ENCODE measurements at regions not wholly inside any gene's neighbourhood (a gene's known extent, or its start where the extent isn't known, plus 50 kb on each side); places are given as distances from the start of the nearest gene placed in this dataset.

GRCh38 chr14:29350496-29350895 lies 577.2 kb downstream of the PRKD1 start:
- Mint-ChIP-seq H3K4me1 (no peaks in the 10 kb centered on the region), H3K27me3 (no peaks in the 10 kb centered on the region), H3K4me3 (no peak overlapping the region), H3K9me3 (no peaks in the 10 kb centered on the region), H3K27ac (no peak overlapping the region)
- DNase-seq: no peak
- ATAC-seq: no peak

- Mint-ChIP-seq H3K27ac (no peak overlapping the region), H3K4me1 (no peaks in the 10 kb centered on the region), H3K9me3 (no peaks in the 10 kb centered on the region), H3K4me3 (no peak overlapping the region), H3K27me3 (no peaks in the 10 kb centered on the region)
- no peak for ATAC-seq
- no peak for DNase-seq
These were observed 575.5 kb downstream of the PRKD1 start for GRCh38 chr14:29351996-29352705.

- H3K27me3 Mint-ChIP-seq: no peaks in the 10 kb centered on the region
- ATAC-seq (no peak), DNase-seq (no peak)
- H3K9me3 Mint-ChIP-seq: no peaks in the 10 kb centered on the region
- H3K4me3 Mint-ChIP-seq: no peak overlapping the region
- no peak overlapping the region for H3K27ac Mint-ChIP-seq
- H3K4me1 Mint-ChIP-seq: no peaks in the 10 kb centered on the region
These were observed 575.0 kb downstream of the PRKD1 start for GRCh38 chr14:29352706-29353080.

GRCh38 chr14:29353513-29353912 lies 574.1 kb downstream of the PRKD1 start:
- Mint-ChIP-seq H3K4me3 (no peak overlapping the region), H3K4me1 (no peaks in the 10 kb centered on the region), H3K9me3 (no peaks in the 10 kb centered on the region), H3K27ac (no peak overlapping the region), H3K27me3 (no peaks in the 10 kb centered on the region)
- no peak for ATAC-seq
- DNase-seq: no peak

GRCh38 chr14:29354486-29354885 lies 573.2 kb downstream of the PRKD1 start:
- Mint-ChIP-seq H3K4me3 (no peak overlapping the region), H3K27me3 (no peaks in the 10 kb centered on the region), H3K4me1 (no peaks in the 10 kb centered on the region), H3K9me3 (no peaks in the 10 kb centered on the region), H3K27ac (no peak overlapping the region)
- DNase-seq (no peak), ATAC-seq (no peak)

GRCh38 chr14:29355331-29355730 lies 572.3 kb downstream of the PRKD1 start:
- no peak for ATAC-seq
- H3K27me3 Mint-ChIP-seq: no peaks in the 10 kb centered on the region

GRCh38 chr14:29355846-29356245 lies 571.8 kb downstream of the PRKD1 start:
- Mint-ChIP-seq H3K27ac (no peak overlapping the region), H3K4me3 (no peak overlapping the region), H3K4me1 (no peaks in the 10 kb centered on the region), H3K27me3 (no peaks in the 10 kb centered on the region), H3K9me3 (no peaks in the 10 kb centered on the region)
- ATAC-seq (no peak), DNase-seq (no peak)

More at GRCh38 chr14:29355331-29355730, 572.3 kb downstream of the PRKD1 start:
- H3K9me3 Mint-ChIP-seq: no peaks in the 10 kb centered on the region
- H3K4me3 Mint-ChIP-seq: no peak overlapping the region
- H3K4me1 Mint-ChIP-seq: no peaks in the 10 kb centered on the region
- no peak overlapping the region for H3K27ac Mint-ChIP-seq
- DNase-seq: no peak

GRCh38 chr14:29360656-29361055 lies 567.0 kb downstream of the PRKD1 start:
- no peak overlapping the region for H3K27ac Mint-ChIP-seq
- ATAC-seq (no peak), DNase-seq (no peak)
- H3K4me3 Mint-ChIP-seq: no peak overlapping the region
- peaks cover 0 to 5% of the 10 kb centered on the region in 2 donors for H3K9me3 Mint-ChIP-seq
- no peaks in the 10 kb centered on the region for H3K27me3 Mint-ChIP-seq
- no peaks in the 10 kb centered on the region for H3K4me1 Mint-ChIP-seq

- Mint-ChIP-seq H3K4me3 (no peak overlapping the region), H3K27me3 (no peaks in the 10 kb centered on the region), H3K9me3 (peaks cover under 1 to 6% of the 10 kb centered on the region in 2 donors), H3K4me1 (no peaks in the 10 kb centered on the region), H3K27ac (no peak overlapping the region)
- DNase-seq (no peak), ATAC-seq (no peak)
These were observed 557.6 kb downstream of the PRKD1 start for GRCh38 chr14:29370024-29370423.

GRCh38 chr14:29376237-29376636 lies 551.4 kb downstream of the PRKD1 start:
- Mint-ChIP-seq H3K4me3 (no peak overlapping the region), H3K9me3 (peaks cover 0 to 6% of the 10 kb centered on the region in 2 donors), H3K27me3 (no peaks in the 10 kb centered on the region), H3K27ac (no peak overlapping the region), H3K4me1 (no peaks in the 10 kb centered on the region)
- no peak for ATAC-seq
- no peak for DNase-seq

- no peaks in the 10 kb centered on the region for H3K4me1 Mint-ChIP-seq
- H3K27me3 Mint-ChIP-seq: no peaks in the 10 kb centered on the region
- no peaks in the 10 kb centered on the region for H3K9me3 Mint-ChIP-seq
- ATAC-seq (no peak), DNase-seq (no peak)
- no peak overlapping the region for H3K4me3 Mint-ChIP-seq
- H3K27ac Mint-ChIP-seq: no peak overlapping the region
These were observed 546.8 kb downstream of the PRKD1 start for GRCh38 chr14:29380826-29381225.

GRCh38 chr14:29388571-29388970 lies 539.1 kb downstream of the PRKD1 start:
- H3K27me3 Mint-ChIP-seq: no peaks in the 10 kb centered on the region
- H3K27ac Mint-ChIP-seq: no peak overlapping the region
- H3K4me1 Mint-ChIP-seq: no peaks in the 10 kb centered on the region
- ATAC-seq: no peak
- peaks cover 0 to 5% of the 10 kb centered on the region in 2 donors for H3K9me3 Mint-ChIP-seq
- DNase-seq: no peak
- H3K4me3 Mint-ChIP-seq: no peak overlapping the region

- peaks cover 0 to 5% of the 10 kb centered on the region in 2 donors for H3K9me3 Mint-ChIP-seq
- H3K27me3 Mint-ChIP-seq: no peaks in the 10 kb centered on the region
- H3K4me1 Mint-ChIP-seq: no peaks in the 10 kb centered on the region
- no peak overlapping the region for H3K27ac Mint-ChIP-seq
- ATAC-seq (no peak), DNase-seq (no peak)
- no peak overlapping the region for H3K4me3 Mint-ChIP-seq
These were observed 537.4 kb downstream of the PRKD1 start for GRCh38 chr14:29390081-29390832.

GRCh38 chr14:29391231-29391630 lies 536.4 kb downstream of the PRKD1 start:
- H3K9me3 Mint-ChIP-seq: peaks cover 0 to 5% of the 10 kb centered on the region in 2 donors
- DNase-seq (no peak), ATAC-seq (no peak)
- H3K4me1 Mint-ChIP-seq: no peaks in the 10 kb centered on the region
- no peak overlapping the region for H3K4me3 Mint-ChIP-seq
- H3K27ac Mint-ChIP-seq: no peak overlapping the region
- no peaks in the 10 kb centered on the region for H3K27me3 Mint-ChIP-seq

GRCh38 chr14:29391801-29392200 lies 535.8 kb downstream of the PRKD1 start:
- ATAC-seq (no peak), DNase-seq (no peak)
- Mint-ChIP-seq H3K27ac (no peak overlapping the region), H3K4me3 (no peak overlapping the region), H3K27me3 (no peaks in the 10 kb centered on the region), H3K4me1 (no peaks in the 10 kb centered on the region), H3K9me3 (peaks cover 0 to 5% of the 10 kb centered on the region in 2 donors)

- Mint-ChIP-seq H3K27ac (no peak overlapping the region), H3K4me1 (no peaks in the 10 kb centered on the region), H3K9me3 (peaks cover 0 to 5% of the 10 kb centered on the region in 2 donors), H3K4me3 (no peak overlapping the region), H3K27me3 (no peaks in the 10 kb centered on the region)
- DNase-seq (no peak), ATAC-seq (no peak)
These were observed 535.4 kb downstream of the PRKD1 start for GRCh38 chr14:29392287-29392686.

Measured in stimulated activated naive CD8-positive, alpha-beta T cell treated with anti-CD3 and anti-CD28 coated beads, Interleukin-15, amount 100 ng/mL, for 72 hours (primary cell).